AML-193 (cell line): ENCODE measurements at regions not wholly inside any gene's neighbourhood (a gene's known extent, or its start where the extent isn't known, plus 50 kb on each side); places are given as distances from the start of the nearest gene placed in this dataset.

Source experiments
- DNase-seq, 2 experiments: peaks; one replicate each; lab custom pipeline; 2025; lab: John Stamatoyannopoulos, UW

- DNase-seq: no peak
These were observed 59.5 kb upstream of the TGM3 start for GRCh38 chr20:2236256-2236655.

GRCh38 chr20:2237059-2237458 is 58.7 kb upstream of the TGM3 start:
- DNase-seq: no peak

GRCh38 chr20:2238601-2239000 is 57.2 kb upstream of the TGM3 start:
- no peak for DNase-seq

- no peak for DNase-seq
These were observed 55.0 kb upstream of the TGM3 start for GRCh38 chr20:2240835-2241234.

- DNase-seq: no peak
These were observed 53.1 kb upstream of the TGM3 start for GRCh38 chr20:2242678-2243077.

- no peak for DNase-seq
These were observed 51.3 kb upstream of the TGM3 start for GRCh38 chr20:2244523-2244922.

- no peak for DNase-seq
These were observed 50.8 kb upstream of the TGM3 start for GRCh38 chr20:2244993-2245392.

- no peak for DNase-seq
These were observed 50.2 kb upstream of the TGM3 start for GRCh38 chr20:2245637-2246036.
